Peyer's patch (tissue), 4 donors: ENCODE measurements at regions not wholly inside any gene's neighbourhood (a gene's known extent, or its start where the extent isn't known, plus 50 kb on each side); places are given as distances from the start of the nearest gene placed in this dataset.

Source experiments
- CTCF ChIP-seq, 6 experiments: fragments of 450-650 bp in 4 of 6; fragments of 200-600 bp in 2 of 6; sonication (generic) in 1 of 6; IDR thresholded peaks; one replicate each; pipeline ENCODE4 v1.5.1; 2017 to 2019; ENCODE audit warnings: antibody characterized with exemption in 6 of 6, mild to moderate bottlenecking in 3 of 6, moderate library complexity in 1 of 6
- POLR2A ChIP-seq, 2 donors: fragments of 450-650 bp; IDR thresholded peaks; one replicate each; pipeline ENCODE4 v1.5.1; 2017; ENCODE audit warnings: antibody characterized with exemption in 2 of 2, mild to moderate bottlenecking in 2 of 2, moderate library complexity in 2 of 2

- TF ChIP-seq CTCF (IDR thresholded peaks at IDR 0.05) = no peak
- no peak for TF ChIP-seq POLR2A (IDR thresholded peaks at IDR 0.05)
These were observed 245.8 kb downstream of the SPATA31D1 start for GRCh38 chr9:82234160-82234943.
